ENCODE measurements at regions not wholly inside any gene's neighbourhood (a gene's known extent, or its start where the extent isn't known, plus 50 kb on each side); places are given as distances from the start of the nearest gene placed in this dataset.

GRCh38 chr4:57214654-57215411, 104.6 kb upstream of the IGFBP7 start:
- ATAC-seq = no peak
- no peak overlapping the region for H3K9ac ChIP-seq (ENCODE audit: control insufficient read depth, insufficient read depth, low read length)
- FAIRE-seq = no peak
- SMC1A ChIA-PET (ENCODE audit: uncharacterized antibody, unreplicated experiment) = interaction anchor here (0.6 to 1.0 kb wide), 2 partner anchors 16 to 1368 kb away, joined by 3 read pairs; no protein-coding TSS in a partner anchor
- intact Hi-C loops (cut with micrococcal nuclease; ENCODE audit: unreplicated experiment) (loop anchor here (5.0 kb wide), 1 partner anchor 53 kb away; no protein-coding TSS in a partner anchor), in situ Hi-C loops (cut with MboI) (no loop called here)
- no peak overlapping the region for H3K4me2 ChIP-seq (ENCODE audit: control insufficient read depth, insufficient read depth)
- BruUV-seq (replicated peaks) = no TSS peak
- no peak overlapping the region for H2AFZ ChIP-seq (ENCODE audit: control insufficient read depth, low read depth, low read length)
- no peak overlapping the region for H3K4me3 ChIP-seq
- TF ChIP-seq SUZ12 (IDR thresholded peaks at IDR 0.05; ENCODE audit: unreplicated experiment) = no peak
- no peak for TF ChIP-seq WRNIP1 (IDR thresholded peaks at IDR 0.05; ENCODE audit: borderline replicate concordance, low read depth, low read length)
- no peak for TF ChIP-seq TBL1XR1 (IDR thresholded peaks at IDR 0.05; ENCODE audit: low read depth, low read length)
- no peak for TF ChIP-seq TCF3 (IDR thresholded peaks at IDR 0.05; ENCODE audit: borderline replicate concordance, insufficient read depth, low read depth, low read length)
- no peak for TF ChIP-seq CBX3 (IDR thresholded peaks at IDR 0.05; ENCODE audit: borderline replicate concordance, low read depth)
- TF ChIP-seq ZNF207 (IDR thresholded peaks at IDR 0.05; ENCODE audit: borderline replicate concordance) = no peak
- no peak for TF ChIP-seq PAX5 (IDR thresholded peaks at IDR 0.05; ENCODE audit: borderline replicate concordance, low read depth, low read length)
- no peak for TF ChIP-seq POLR2AphosphoS2 (IDR thresholded peaks at IDR 0.05; ENCODE audit: low read depth, low read length)
- no peak for TF ChIP-seq PML (IDR thresholded peaks at IDR 0.05; ENCODE audit: low read length)
- no peak for TF ChIP-seq MAX (IDR thresholded peaks at IDR 0.05; ENCODE audit: low read depth, low read length)
- no peak for TF ChIP-seq ATF7 (IDR thresholded peaks at IDR 0.05; ENCODE audit: low read depth)
- no peak for TF ChIP-seq TAF1 (IDR thresholded peaks at IDR 0.05; ENCODE audit: borderline replicate concordance, low read depth, low read length)
- no peak for TF ChIP-seq RELB (IDR thresholded peaks at IDR 0.05; ENCODE audit: low read depth)
- TF ChIP-seq EP300 (IDR thresholded peaks at IDR 0.05; ENCODE audit: borderline replicate concordance in 1 of 2, control insufficient read depth in 1 of 2, low read depth in 2 of 2, low read length in 2 of 2) = no peak
- TF ChIP-seq IRF3 (IDR thresholded peaks at IDR 0.05) = no peak
- no peak for TF ChIP-seq HCFC1 (IDR thresholded peaks at IDR 0.05; ENCODE audit: low read length)
- no peaks in the 10 kb centered on the region for H3K79me2 ChIP-seq (ENCODE audit: control insufficient read depth, insufficient read depth, low read length)
- H3K4me1 ChIP-seq (ENCODE audit: control insufficient read depth, insufficient read depth, low read length) = no peaks in the 10 kb centered on the region
- H3K36me3 ChIP-seq (ENCODE audit: control insufficient read depth in 2 of 2, insufficient read depth in 2 of 2, low read length in 1 of 2) = no peaks in the 10 kb centered on the region
- POLR2A ChIA-PET = no interaction called here
- CTCF ChIA-PET = interaction anchor here (1.5 kb wide), 1 partner anchor 24 kb away, joined by 3 read pairs; no protein-coding TSS in a partner anchor
- RAD21 ChIA-PET (ENCODE audit: unreplicated experiment) = no interaction called here
- peaks cover 0 to 3% of the 10 kb centered on the region in 2 experiments; a peak in 1 of 4 replicates for H3K27me3 ChIP-seq (replicated peaks in 1 of 2; ENCODE audit: control insufficient read depth in 2 of 2, insufficient read depth in 2 of 2, low read length in 1 of 2)
- H3K9me3 ChIP-seq (replicated peaks; ENCODE audit: control insufficient read depth, insufficient read depth, low read length) = no peaks in the 10 kb centered on the region
- no peaks in the 10 kb centered on the region for H4K20me1 ChIP-seq (ENCODE audit: control insufficient read depth, insufficient read depth)
- H3K27ac ChIP-seq (ENCODE audit: control insufficient read depth, insufficient read depth) = no peak overlapping the region
- 41% methylated on average over 8 of the region's 8 CpGs for WGBS (ENCODE audit: insufficient coverage, insufficient replicate concordance, low lambda C conversion rate, missing lambda C conversion rate)
- no peak for DNase-seq (ENCODE audit: low read depth, low spot score)

Data from GM12878 (cell line).